HG03520 (cell line): ENCODE measurements at regions not wholly inside any gene's neighbourhood (a gene's known extent, or its start where the extent isn't known, plus 50 kb on each side); places are given as distances from the start of the nearest gene placed in this dataset.

Source experiments
- ATAC-seq: cut with Tn5 transposase; IDR thresholded peaks from one replicate; pipeline ENCODE4 v1.9.1; 2021; ENCODE audit warnings: mild to moderate bottlenecking, moderate library complexity; ENCODE audit not compliant: unreplicated experiment

DNA sequence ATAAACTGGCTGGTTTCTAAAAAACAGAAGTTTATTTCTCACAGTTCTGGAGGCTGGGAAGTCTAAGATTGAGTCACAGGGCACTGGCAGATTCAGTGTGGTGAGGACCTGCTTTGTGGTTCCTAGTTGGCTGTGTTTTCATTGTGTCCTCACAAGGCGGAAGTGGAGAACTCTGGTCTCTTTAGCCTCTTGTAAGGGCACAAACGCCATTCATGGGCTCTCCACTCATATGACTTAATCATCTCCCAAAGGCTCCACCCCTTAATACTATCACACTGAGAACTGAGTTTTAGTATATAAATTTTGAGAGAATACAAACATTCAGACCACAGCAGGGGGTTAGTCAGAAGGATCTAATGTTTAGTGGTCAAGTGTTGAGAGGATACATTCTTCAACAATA, 208.2 kb downstream of the SEC61B start:
- ATAC-seq, result no peak

DNA sequence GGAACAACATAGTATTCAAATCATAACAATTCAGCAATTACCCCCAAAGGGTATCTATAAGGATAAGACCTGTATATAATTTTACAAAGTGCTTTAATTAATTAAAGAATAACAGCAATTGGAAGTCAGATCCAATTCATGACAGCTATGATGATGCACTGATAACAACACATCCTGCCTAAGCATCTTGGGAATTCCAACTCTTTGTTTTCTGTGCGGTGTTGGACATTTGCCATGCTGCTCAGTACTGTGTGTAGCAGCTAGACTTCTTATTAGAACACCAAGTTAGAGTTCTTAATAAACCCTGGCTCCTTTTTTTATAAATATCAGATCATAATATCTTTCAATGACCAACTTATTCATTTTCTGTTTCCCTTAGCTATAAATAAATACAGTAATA, 209.0 kb downstream of the SEC61B start:
- ATAC-seq, result no peak

DNA sequence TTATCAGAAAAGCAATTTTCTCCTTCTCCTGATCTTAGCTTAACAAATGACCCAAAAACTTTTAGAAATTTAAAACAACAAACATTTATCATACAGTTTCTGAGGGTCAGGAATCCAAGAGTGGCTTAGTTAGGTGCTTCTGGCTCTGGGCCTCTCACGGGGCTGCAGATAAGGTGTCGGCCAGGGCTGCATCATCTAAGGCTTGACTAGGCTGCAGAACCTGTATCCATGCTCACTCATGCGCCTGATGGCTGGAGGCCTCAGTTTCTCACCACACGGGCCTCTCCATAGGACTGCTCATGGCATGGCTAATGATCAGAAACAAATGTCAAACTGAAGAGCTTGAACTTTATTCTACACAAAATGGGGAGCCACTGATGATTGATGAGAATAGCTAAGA, 210.0 kb downstream of the SEC61B start:
- no peak for ATAC-seq

DNA sequence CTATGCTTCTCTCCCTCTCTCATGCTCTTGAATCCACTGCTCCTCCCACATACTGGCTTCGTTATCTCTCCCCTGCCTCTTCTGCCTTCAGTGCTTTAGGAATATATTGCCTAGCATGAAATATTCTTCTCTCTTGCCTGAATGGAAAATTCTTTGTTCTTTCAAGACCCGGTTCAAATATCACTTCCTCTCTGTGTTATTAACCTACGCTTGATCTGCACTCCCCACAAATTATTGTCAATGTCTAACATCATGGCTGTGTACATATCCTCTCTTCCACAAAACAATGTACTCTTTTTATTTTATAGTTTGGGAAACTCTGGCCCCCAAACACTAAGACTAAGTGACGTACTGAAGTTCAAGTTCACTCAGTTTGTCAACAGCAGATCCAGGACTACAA, 211.0 kb downstream of the SEC61B start:
- ATAC-seq, result no peak

DNA sequence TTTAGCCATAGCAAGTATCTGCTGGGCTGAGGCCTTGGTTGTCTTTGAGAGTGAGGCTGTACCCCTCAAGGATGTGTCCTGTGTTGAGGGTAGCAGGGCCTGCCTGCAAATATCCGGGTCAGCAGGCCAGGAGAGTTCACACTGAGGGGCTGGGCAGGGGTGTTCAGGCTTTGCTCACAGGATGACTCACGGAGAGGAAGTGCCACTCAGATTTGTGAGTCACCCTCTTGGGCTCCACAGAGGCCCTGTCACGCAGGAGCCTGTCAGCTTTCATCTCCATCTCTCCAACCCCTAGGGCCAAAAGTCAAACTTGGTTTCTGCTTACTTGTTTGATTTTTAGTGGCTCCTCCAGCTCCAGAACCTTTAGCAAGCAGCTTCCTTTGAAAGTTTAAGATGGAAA, 211.5 kb downstream of the SEC61B start:
- ATAC-seq, result peak; percentile 98

DNA sequence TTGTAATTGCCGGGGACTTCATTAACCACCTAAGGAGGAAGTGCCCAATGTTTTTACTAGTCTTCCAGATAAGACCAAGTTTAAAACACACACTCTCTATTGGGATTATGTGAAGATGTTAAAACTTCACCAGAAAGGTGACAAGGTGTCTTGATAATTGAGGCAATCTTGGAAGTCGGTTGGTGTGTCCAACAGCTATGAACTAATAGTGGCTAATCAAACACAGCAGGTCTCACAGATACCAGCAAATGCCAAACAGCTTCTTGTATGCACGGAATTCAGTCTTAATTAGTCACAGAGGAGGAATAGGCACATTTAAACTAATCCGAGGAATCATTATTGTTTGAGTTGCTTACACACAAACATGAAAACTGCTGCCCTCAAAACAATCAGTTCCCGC, 214.5 kb downstream of the SEC61B start:
- ATAC-seq, result no peak

DNA sequence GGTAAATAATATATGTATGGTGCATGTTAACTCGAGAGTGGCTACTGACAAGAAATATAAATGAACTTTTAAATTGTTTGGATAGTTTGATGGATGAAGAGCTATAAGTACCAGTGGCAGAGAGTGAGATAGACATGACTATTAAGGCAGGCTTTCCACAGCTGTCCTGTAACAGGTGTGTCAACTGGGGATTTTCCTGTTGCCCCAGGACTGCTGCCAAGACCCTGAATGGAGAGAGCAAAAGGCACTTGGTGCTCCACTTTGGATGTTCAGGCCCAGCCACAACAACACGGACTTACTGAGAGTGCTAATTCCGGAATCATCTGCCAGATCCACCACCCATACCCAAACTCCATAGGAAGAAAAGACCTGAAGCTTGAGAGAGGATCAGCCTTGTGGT, 215.1 kb downstream of the SEC61B start:
- ATAC-seq, result no peak

DNA sequence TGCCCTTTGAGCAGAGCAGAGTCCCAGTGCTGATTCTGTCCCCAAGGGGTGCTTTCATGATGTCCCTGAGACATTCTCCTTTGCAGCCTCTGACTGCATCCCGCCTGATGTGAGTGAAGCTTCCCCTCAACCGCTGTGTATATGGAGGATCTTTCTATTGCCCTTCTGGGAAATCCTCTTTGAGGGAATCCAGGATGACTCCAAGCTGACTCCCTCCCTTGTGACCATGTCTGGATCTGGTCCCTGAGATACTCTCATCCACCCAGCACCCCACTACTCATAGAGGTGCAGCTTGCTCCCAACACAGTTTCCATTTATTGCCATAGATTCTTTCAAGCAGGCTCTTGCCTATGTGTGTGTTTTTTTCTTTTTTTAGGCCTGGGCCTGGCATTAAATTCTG, 216.5 kb downstream of the SEC61B start:
- no peak for ATAC-seq

DNA sequence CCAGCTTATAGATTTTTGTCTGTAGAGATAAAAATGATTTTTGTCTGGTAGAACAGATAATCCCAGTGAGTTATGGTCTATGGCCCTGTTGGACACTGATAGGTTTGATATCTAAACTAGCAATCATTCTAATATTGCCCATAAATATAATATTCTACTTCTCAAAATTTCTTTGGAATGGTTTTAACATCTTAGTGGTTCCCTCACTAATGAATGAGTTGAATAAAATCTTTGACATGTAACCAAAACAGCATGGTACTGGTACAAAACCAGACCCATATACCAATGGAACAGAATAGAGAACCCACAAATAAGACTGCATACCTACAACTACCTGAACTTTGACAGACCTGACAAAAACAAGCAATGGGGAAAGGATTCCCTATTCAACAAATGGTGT, 219.7 kb downstream of the SEC61B start:
- ATAC-seq, result no peak

DNA sequence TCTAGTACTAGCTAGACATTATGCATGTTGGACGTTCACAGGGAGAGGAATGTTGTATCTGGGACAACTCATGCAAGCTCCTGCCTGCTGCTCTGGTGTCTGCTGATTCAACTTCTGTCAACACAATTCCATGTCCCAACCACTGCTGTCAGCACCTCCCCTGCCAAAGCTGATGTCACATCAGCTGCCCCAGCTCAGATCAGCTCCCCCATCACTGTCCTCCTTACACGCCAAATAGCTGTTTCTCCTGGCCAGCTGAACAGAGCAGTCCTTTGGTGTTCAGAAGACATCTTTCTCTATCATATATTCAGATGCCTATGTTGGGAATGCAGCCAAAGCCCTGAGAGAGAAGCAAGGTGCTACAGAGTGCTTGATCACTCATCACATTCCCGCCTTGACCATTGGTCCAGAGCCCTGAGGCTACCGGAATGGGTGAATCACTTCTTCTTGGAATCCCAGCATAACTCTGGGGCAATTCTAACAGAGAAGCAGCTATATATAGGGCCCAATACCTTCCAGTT, 223.3 kb downstream of the SEC61B start:
- no peak for ATAC-seq

DNA sequence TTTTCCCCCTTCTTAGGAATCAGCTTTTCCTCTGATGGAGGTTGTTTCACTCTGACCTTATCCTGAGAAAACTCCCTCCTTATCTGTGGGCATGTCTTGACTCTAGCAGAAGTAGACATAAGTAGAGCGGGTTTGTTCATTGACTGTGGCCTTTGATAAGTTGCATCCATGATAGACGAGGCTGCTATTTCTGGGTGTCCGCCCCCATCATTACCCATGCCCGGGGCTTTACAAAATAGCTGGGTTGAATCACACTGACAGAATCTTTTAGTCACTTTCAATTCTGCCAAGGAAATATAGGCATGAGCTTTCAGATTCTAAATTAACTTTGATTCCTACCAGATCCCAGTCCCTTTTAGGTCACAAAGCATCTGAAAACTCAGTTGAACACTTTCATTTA, 223.8 kb downstream of the SEC61B start:
- ATAC-seq, result no peak

DNA sequence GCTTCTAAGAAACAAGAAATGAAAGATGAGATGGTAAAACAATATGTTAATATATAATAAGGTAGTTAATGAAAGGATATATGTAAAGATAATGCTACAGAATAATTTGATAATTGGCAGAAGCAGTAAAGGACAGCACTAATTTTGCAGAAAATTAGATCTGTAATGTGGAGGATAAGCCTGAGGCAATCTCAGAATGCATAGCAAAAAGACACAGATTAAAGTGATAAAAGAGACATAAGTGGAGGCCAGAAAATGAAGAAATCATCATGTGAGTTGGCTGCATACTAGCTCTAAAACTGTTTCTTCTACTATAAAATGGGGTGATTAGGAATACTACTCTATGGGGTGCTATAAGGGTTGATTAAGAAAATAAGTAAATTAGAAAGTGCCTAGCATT, 225.9 kb downstream of the SEC61B start:
- no peak for ATAC-seq

DNA sequence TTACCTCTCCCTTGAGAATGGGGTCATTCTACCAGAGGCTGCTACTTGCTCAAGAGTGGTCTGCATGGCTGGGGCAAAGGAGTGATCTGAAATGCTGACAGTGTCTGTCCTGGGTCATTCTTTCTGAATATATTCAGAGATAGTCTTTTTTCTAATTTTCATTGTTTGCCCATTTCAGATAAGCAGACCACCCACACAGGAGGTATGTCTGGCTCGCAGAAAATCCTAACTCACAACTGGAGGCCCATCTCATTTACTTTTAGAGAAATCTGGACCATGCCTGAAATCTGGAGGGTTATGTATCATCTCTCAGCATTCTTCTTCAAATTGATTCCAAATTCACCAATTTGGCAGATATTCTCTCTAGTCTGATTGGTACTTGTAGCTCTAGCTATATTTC, 227.6 kb downstream of the SEC61B start:
- no peak for ATAC-seq

DNA sequence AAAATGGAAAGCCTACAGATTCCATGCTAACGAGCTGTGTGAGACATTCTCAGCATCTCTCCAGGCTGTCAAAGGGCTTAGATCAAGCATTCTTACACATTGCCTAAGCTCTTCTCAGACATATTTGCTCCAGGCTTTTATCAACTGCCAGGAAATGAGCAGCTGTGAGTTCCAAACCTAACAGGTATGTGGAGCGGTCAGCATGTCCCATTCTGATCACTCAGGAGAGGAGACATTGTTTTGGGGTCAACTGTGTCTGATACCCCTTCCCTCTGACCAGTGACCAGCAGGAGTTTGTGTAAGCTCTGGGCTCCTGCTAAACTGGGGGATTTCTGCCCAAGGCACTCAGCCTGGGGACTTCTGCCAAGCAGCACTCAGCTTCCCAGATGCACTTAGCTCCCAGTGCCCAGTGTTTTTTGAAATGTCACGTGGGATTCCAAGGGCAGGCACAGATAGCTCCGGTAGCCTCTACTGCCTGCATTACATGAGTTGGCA, 229.1 kb downstream of the SEC61B start:
- no peak for ATAC-seq

DNA sequence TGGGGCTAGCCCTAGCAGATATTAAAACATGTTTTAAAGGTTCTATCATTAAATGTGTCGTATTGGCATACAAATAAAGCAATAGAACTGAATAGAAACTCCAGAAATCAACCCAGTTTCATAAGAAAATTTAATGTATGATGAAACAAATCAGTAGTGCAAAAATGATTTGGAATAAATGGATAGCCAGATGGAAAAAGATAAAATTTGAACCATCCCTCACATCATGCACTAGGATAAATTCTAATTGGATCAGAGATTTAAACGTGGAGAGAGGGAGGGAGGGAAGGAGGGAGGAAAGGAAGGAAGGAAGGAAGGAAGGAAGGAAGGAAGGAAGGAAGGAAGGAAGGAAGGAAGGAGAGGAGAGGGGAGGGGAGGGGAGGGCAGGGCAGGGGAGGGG, 235.3 kb downstream of the SEC61B start:
- ATAC-seq, result no peak

DNA sequence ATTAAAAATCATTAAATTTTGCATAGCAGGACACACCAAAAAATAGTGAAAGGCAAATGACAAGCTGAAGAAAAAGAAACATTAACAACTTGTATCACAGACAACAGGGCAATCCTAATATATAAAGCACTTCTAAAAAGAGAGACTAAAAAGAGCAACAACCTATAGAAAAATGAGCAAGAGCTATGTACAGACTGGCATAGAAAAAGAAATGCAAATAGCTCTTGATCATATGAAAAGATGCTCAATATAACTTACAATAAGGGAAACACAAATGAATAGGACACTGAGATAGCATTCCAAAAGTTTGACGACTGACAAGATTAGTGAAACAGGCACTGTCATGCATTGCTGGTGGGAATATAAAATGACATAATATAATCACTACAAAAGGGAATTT, 235.9 kb downstream of the SEC61B start:
- no peak for ATAC-seq

DNA sequence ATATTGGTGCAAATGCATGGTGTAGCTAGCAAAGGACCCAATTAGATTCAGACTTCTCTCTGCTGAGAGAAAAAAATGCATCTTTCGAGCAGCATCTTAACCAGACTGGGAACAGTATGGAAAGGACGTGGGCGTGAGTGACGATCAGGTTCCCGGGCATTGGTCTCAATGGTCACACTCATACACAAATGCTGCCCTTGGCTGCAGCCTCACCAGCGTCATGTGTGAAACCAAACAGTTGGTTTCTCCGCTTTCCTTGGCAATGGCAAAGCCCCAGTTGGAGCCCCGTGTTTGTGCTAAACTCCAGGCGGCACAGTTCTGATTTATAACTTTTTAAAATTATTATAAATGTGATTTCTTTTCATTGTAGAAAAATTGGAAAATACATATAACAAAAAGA, 237.8 kb downstream of the SEC61B start:
- ATAC-seq, result no peak

DNA sequence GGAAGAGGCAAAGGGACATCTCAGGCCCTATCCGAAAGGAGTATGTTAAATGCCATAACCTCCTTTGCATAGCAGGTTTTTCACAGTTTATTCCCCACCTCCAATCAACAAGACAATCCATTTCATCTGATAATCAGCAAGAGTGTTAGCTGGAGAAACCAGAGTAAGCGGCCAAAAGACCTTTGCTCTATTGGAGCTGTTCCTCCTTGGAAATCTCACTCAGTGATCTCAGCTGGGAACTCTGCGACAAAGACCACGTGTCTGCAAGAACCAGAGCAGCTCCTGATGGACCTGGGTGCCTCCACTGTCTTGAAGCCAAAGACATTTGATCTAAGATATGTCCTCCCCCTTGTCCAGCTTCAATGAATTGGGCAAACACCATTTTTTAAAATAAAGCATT, 241.0 kb downstream of the SEC61B start:
- no peak for ATAC-seq

DNA sequence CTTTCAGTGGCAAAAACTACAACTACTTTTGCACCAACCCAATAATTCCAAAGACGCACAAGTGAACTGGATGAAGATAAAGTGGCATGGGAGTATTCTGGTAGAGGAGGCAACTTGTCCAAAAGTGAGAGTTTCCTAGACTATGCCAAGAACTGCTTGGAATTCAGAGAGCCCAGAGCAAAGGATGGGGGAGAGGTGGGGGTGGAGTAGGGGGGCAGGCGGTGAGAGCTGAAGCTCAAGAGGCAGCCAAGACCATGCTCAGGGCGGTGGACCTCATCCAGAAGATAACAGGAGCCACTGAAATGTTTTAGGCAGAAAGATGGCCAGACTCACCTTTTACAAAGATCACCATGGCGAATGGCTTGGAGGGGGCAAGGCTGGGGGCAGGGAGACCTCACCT, 242.5 kb downstream of the SEC61B start:
- ATAC-seq, result no peak

DNA sequence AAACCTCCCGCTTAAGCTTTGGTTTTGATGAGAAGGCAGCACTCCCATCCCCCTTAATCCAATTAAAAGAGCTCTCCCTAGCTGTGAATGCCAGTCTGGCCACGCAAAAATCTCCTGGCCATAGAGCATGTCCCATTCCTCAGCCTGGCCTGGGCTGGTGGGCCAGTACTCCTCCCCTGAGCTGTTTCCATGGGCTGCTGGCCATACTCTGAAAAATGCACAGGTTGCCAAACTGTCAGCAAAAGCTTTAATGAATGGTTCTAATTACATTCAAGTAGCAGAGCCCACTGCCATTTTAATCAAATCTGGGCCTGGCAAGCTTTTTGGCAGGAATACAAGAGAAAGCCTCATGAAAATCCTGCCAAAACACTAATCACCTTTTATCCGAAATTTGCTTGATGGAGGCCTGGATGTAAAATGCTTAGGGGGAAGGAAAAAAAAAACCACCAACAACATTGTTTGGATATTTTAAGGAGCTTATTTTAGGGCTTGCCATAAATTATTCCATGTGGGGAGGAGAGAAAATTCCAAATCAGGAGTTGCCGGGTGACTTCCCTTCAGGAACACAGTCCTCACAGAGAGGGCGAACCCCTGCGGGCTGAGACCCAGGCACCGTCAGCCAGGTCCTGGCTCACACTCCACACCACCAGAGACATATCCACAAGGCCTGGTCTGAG, 243.3 kb downstream of the SEC61B start:
- no peak for ATAC-seq

DNA sequence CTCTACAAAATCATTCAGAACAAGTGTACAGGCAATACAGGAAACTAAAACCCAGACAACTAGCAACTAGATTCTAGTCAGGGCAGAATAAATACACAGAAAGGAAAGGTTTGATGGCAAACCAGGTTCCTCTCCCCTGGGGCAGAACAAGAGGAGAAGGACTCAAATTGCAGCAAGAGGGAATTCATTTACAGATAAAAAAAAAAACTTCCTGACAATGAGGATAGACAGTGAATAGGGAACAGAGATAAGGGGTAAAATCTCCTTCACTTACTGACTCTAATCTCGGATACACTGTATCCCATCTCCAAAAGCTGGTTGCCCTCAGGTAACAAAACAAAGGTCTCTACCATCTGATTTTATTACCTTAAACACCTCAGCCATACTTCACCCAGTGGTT, 244.0 kb downstream of the SEC61B start:
- ATAC-seq, result no peak

DNA sequence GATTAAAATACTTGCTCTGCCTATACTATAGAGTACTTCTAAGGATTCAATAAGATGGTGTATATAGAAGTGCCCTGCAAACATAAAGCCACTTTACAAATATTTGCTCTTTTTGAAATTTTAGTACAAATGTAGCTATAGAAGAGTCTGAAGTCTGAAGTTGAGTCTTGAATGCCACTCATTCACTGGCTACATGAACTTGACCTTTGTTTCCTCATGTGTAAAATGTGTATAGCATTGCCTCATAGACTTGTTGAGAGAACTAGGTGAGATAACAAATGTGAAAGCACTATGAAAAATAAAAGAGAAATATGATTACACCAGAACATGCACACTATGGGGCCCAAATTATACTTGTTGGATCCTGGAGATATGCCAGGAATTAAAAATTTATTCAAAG, 244.7 kb downstream of the SEC61B start:
- ATAC-seq, result no peak

DNA sequence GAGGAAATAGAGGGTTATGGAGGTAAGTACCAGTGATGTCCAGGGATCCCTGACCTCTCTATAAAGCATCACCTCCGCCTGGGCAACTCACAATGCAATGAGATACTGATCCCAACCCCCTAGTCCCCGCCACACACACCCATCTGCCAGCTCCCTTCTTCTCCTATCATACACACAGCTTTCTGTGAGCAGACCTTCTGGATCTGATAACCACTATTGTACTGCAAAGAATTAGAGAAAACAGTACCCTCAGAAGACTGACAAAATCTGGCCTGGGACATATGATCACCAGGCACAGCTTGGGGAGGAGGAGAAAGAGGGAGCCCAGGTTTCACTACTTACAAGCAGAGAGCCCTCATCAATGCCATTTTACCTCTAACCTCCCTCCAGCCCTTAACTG, 249.0 kb downstream of the SEC61B start:
- no peak for ATAC-seq
